HG03520 (cell line): ENCODE measurements at regions not wholly inside any gene's neighbourhood (a gene's known extent, or its start where the extent isn't known, plus 50 kb on each side); places are given as distances from the start of the nearest gene placed in this dataset.

Experiments
- ATAC-seq: cut with Tn5 transposase; IDR thresholded peaks from one replicate; pipeline ENCODE4 v1.9.1; 2021; ENCODE audit warnings: mild to moderate bottlenecking, moderate library complexity; ENCODE audit not compliant: unreplicated experiment

GRCh38 chr10:57222603-57223002 is 861.5 kb upstream of the ZWINT start:
- no peak for ATAC-seq

GRCh38 chr10:57222129-57222528 is 861.1 kb upstream of the ZWINT start:
- no peak for ATAC-seq

DNA sequence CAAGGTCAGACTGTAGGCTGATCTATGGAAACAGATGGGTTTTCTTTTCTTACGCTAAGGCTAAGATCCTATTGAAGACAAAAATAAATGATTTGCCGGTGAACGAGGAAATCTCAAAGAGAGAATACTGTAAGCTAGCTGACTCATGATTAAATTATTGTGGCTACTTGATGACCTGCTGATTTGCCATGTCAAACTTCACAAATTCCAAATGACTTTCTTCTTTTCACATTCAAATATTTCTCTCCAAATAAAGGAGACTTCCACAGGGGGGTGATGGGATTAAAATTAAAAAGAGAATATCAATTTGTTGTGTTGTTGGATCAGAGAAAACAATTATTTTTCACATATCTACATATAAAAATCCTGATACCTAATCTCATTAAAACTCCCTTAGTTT is 860.6 kb upstream of the ZWINT start:
- no peak for ATAC-seq

- no peak for ATAC-seq
Measured at GRCh38 chr10:57218382-57218781, 857.3 kb upstream of the ZWINT start.

GRCh38 chr10:57202356-57202755 is 841.3 kb upstream of the ZWINT start:
- ATAC-seq = no peak

DNA sequence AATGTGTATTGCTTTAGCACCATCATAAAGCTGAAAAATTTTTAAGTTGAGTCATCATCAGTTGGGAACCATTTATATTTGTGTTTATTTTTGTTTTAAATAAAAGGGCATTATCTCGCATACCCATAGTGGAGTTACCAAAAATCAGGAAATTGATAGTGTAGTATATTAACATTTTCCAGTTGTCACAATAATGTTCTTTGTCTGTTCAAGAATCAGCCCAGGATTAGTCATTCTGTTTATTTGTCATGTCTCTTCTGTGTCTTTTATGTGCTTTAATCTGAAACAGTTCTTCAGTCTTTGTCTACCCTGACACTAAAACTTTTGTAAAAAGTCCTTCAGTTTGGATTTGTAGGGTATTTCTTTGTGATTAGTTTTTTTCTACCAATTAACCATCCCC is 827.8 kb upstream of the ZWINT start:
- no peak for ATAC-seq

DNA sequence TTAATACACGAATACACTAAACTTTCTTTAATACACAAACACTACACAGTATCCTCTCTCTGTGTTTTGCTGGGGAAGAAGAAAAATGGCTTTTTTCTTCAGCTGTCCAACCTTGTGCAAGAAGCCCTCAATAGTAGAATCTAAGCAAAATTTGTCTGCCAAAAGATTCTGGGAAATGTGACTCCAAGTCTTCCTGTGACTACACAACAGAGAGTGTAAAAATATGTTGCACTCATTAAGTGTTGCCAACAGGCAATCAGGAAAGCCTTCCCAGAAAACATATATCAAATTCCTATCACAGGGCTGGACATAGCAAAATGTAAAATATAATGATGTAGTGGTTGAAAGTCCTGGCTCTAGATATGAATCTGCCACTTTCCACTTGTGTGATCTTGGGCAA is 825.1 kb upstream of the ZWINT start:
- ATAC-seq = no peak

DNA sequence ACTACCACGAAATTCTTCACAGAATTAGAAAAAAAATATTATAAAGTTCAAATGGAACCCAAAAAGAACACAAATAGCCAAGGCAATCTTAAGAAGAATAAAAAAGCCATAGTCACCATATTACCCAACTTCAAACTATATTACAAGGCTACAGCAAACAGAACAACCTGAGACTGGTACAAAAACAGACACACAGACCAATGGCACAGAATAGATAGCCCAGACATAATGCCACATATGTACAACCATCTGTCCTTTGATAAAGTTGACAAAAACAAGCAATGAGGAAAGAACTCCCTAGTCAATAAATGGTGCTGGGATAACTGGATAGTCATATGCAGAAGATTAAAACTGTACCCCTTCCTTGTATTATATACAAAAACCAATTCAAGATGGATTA is 808.5 kb upstream of the ZWINT start:
- no peak for ATAC-seq

- no peak for ATAC-seq
Measured at GRCh38 chr10:57168611-57169240, 807.7 kb upstream of the ZWINT start.

GRCh38 chr10:57165671-57166070 is 804.6 kb upstream of the ZWINT start:
- ATAC-seq = no peak

- ATAC-seq = no peak
Measured at GRCh38 chr10:57162231-57162630, 801.2 kb upstream of the ZWINT start.

- no peak for ATAC-seq
Measured at GRCh38 chr10:57161157-57161556, 800.1 kb upstream of the ZWINT start.

GRCh38 chr10:57145548-57145947 is 784.5 kb upstream of the ZWINT start:
- ATAC-seq = no peak

DNA sequence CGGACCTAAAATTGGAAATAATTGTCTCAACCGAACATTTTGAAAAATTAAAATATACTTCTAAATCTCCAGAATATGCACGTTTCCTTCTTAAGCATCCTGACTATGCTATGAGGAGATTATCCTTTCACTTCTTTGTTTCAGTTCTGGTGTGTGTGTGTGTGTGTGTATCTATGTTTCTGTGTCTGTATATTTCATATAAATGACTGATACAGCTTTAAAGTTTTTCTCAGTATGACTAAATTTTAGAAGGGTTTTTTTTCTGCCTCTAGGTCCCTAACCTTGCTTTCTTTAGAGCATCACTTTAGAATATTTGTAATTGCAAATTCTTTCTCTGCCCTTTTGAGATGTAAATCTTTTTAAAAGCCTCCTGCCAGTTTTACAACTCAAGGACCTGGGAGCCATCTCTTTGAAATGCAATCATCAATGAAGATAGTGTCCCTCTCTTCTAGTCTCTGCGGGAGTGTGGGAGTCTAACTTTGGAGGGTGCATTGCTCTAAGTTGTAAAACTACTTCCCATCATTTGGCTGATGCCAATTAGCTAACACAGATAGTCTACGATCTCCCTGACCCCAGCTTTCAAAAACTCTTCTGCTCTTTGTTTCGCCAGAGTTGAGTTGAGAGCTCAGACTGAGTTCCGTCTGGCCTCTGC is 782.0 kb upstream of the ZWINT start:
- no peak for ATAC-seq

- no peak for ATAC-seq
Measured at GRCh38 chr10:57141708-57142107, 780.6 kb upstream of the ZWINT start.

DNA sequence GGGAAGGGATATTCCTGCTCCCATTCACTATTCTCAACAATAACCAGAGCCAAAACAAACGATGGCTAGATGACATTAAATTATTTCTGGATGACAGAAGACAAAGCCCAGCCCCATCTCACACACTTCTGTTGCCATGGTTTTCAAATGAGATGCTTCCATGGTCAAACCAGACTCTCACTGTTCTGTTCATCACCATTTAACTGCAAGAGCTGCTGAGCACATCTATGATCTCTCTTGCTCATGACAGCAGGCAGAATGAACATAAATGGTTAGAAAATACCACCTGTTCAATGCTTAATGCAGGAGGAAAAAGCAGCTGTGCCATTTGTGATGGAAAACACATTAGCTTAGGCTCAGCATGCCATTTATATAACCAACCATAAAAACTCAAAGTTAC is 758.6 kb upstream of the ZWINT start:
- ATAC-seq = no peak

GRCh38 chr10:57113545-57113944 is 752.5 kb upstream of the ZWINT start:
- ATAC-seq = no peak

DNA sequence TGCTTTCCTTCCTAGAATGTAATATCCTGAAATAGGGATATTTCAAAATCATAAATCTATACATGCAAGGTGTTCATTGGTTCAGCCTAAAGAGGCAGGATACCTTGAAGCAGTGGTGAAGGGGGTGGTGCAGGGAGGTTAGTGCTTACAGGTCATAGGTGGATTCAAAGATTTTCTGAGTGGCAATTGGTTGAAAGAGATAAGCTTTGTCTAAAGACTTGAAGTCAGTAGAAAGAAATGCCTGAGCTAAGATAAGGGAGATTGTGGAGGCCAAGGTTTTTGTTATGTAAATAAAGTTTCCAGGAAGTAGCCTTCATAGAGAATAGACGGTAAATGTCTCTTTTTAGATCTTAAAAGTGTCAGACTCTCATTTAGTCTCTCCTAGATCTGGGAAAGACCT is 741.2 kb upstream of the ZWINT start:
- ATAC-seq = no peak

- no peak for ATAC-seq
Measured at GRCh38 chr10:57098146-57098545, 737.1 kb upstream of the ZWINT start.

DNA sequence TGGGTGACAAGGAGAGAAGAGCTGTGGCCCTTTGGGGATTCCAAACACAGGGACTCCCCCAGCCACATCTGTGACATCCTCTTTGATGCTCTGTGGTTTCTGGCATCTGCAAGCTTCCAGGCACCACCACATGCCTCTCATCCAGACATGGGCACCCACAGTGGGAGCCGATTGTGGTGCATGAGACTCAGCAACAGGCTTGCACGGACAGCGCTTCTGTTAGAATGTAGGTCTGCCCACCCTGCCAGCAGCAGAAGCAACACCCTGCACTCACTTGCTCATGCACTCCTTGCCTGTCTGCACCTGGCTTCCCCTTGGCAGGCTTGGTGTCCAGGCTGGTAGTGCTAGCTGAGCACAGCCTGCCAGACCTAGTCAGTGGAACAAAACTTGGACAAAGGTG is 735.0 kb upstream of the ZWINT start:
- no peak for ATAC-seq

GRCh38 chr10:57094965-57095364 is 733.9 kb upstream of the ZWINT start:
- no peak for ATAC-seq

GRCh38 chr10:57094083-57094482 is 733.0 kb upstream of the ZWINT start:
- ATAC-seq = no peak

DNA sequence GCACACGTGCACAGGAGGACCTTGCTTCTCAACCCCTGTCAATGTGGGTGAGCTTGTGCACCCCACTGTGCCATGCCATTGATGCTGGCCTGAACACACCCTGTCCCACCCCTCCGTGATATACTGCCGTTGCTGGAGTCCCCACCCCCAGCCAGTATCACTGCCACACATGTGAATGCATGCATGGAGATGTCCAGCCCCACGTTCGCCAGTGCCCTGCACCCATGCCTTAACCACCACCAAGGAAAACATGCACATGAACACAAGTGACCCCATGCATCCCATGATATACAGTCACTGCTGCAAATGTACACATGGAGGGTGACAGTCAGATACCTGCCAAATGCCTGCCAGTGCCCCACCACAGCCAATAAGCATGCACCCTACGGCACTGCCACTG is 692.5 kb upstream of the ZWINT start:
- ATAC-seq = no peak
